Vagina (tissue), 2 donors: ENCODE measurements at regions not wholly inside any gene's neighbourhood (a gene's known extent, or its start where the extent isn't known, plus 50 kb on each side); places are given as distances from the start of the nearest gene placed in this dataset.

ENCODE experiments used
- DNase-seq, 2 donors: peaks; one replicate each; pipeline ENCODE4 v3.0.0-alpha.2; 2017; ENCODE audit errors: extremely low spot score in 2 of 2
- H3K27ac ChIP-seq: fragments of 200-600 bp; sonication (generic); one replicate; pipeline ENCODE4 v1.5.1; 2019
- H3K27me3 ChIP-seq: fragments of 200-600 bp; sonication (generic); one replicate; pipeline ENCODE4 v1.5.1; 2019
- H3K36me3 ChIP-seq, 2 donors: fragments of 200-600 bp; sonication (generic); one replicate each; pipeline ENCODE4 v1.5.1; 2017 to 2019
- H3K4me1 ChIP-seq: fragments of 200-600 bp; sonication (generic); one replicate; pipeline ENCODE4 v1.5.1; 2019
- H3K4me3 ChIP-seq, 2 donors: fragments of 200-600 bp; sonication (generic); 1 replicate in 1 of 2; 2 replicates in 1 of 2; pipeline ENCODE4 v1.5.1; 2016 to 2019
- H3K9me3 ChIP-seq: fragments of 200-600 bp; sonication (generic); one replicate; pipeline ENCODE4 v1.5.1; 2019
- POLR2A ChIP-seq, 2 donors: fragments of 450-650 bp; IDR thresholded peaks; one replicate each; pipeline ENCODE4 v1.6.1; 2017; ENCODE audit warnings: antibody characterized with exemption in 2 of 2, mild to moderate bottlenecking in 2 of 2, moderate library complexity in 2 of 2
- POLR2AphosphoS5 ChIP-seq, 2 donors: sonication (generic); formaldehyde crosslinking; IDR thresholded peaks; one replicate each; pipeline ENCODE4 v1.9.0; 2017; ENCODE audit warnings: antibody characterized with exemption in 2 of 2, mild to moderate bottlenecking in 2 of 2, low read depth in 1 of 2; ENCODE audit not compliant: insufficient read depth in 1 of 2
- intact Hi-C: fragments of 100-400 bp; cut with DNase I; formaldehyde crosslinking; loops from one replicate; pipeline ENCODE4 v1.15.1; 2023
- TF ChIP-seq, protein P1 (sequence below), 3 experiments: fragments of 450-650 bp in 2 of 3; fragments of 200-600 bp in 1 of 3; sonication (generic) in 1 of 3; IDR thresholded peaks; one replicate each; pipeline ENCODE4 v1.5.1; 2017 to 2019; ENCODE audit warnings: antibody characterized with exemption in 3 of 3, mild to moderate bottlenecking in 2 of 3, moderate library complexity in 2 of 3

DNA sequence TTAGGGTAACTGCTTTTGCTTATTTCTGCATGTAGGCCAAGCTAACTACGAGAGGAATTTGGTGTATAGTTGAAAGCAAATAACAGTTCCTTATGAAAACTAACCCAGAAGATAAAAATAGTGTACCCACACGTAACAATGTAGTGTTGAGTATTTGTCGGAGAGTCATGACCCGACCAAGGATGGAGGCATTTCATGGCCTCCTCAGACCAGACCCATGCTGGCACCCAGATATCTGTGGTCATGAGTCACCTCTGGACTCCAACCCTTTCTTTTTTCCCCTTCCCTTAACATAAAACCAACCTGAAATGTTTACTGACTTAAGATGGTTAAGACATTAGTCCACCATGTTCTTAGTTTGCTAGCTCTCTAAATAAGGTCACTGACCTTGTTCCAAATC, 318.7 kb downstream of the NOL4 start:
- no peak overlapping the region for H3K4me3 ChIP-seq
- DNase-seq = no peak
- intact Hi-C loops = no loop called here
- no peaks in the 10 kb centered on the region for H3K9me3 ChIP-seq
- no peaks in the 10 kb centered on the region for H3K4me1 ChIP-seq
- TF ChIP-seq POLR2A (IDR thresholded peaks at IDR 0.05) = no peak
- TF ChIP-seq, protein P1, sequence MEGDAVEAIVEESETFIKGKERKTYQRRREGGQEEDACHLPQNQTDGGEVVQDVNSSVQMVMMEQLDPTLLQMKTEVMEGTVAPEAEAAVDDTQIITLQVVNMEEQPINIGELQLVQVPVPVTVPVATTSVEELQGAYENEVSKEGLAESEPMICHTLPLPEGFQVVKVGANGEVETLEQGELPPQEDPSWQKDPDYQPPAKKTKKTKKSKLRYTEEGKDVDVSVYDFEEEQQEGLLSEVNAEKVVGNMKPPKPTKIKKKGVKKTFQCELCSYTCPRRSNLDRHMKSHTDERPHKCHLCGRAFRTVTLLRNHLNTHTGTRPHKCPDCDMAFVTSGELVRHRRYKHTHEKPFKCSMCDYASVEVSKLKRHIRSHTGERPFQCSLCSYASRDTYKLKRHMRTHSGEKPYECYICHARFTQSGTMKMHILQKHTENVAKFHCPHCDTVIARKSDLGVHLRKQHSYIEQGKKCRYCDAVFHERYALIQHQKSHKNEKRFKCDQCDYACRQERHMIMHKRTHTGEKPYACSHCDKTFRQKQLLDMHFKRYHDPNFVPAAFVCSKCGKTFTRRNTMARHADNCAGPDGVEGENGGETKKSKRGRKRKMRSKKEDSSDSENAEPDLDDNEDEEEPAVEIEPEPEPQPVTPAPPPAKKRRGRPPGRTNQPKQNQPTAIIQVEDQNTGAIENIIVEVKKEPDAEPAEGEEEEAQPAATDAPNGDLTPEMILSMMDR (IDR thresholded peaks at IDR 0.05) = no peak
- TF ChIP-seq POLR2AphosphoS5 (IDR thresholded peaks at IDR 0.05; ENCODE audit: insufficient read depth in 1 of 2, low read depth in 1 of 2) = no peak
- no peaks in the 10 kb centered on the region for H3K27me3 ChIP-seq
- no peaks in the 10 kb centered on the region for H3K36me3 ChIP-seq
- H3K27ac ChIP-seq = no peak overlapping the region

DNA sequence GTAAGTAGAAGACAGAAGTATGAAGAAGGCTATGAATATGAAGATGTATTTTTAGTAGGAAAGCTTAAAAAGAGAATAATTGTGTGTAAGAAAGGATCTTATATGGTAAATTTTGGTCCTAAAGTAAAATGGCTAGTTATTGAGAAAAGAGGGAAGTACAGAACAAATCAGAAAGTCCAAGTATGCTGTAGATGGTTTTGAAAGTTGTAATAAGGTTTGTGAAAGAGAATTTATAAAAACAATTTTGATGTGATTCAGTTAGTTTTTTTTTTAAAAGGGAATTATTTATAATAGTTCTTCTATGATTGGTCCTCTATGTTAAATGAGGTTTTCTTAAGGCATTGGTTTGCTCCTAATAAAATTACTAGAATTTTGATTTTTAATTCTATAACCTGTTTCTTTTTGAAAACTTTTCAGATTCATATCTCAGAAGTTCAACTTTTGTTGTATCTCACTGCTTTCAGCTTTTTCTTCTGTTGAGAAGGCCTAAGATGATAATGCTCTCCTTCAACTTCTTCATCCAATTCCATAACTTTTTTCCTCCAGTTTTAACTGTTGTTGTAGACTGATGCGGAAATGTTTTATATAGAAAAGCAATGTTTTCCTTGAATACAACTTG, 322.7 kb downstream of the NOL4 start:
- Histone ChIP-seq H3K9me3 (no peaks in the 10 kb centered on the region), H3K27me3 (no peaks in the 10 kb centered on the region)
- intact Hi-C loops = no loop called here

DNA sequence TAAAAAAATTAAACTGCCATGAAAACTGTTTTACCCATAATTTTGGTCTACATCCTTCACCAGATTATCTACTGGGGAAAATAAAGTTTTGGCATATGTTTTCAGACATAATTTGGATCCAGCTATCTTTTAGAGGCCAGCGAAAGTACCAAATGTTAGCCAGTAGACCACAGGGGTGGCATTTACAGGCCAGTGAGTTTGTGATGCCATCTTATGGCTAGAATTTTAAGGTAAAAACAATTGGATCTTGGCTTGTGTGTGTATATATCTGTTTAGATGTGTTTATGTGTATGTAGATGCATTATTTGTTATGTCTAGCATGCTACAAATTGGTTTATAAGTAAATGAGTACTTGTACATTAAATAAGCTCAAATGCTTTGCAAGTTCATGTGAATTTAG, 322.6 kb downstream of the ASXL3 start:
- intact Hi-C loops = no loop called here
- DNase-seq = no peak
- TF ChIP-seq POLR2AphosphoS5 (IDR thresholded peaks at IDR 0.05; ENCODE audit: insufficient read depth in 1 of 2, low read depth in 1 of 2) = no peak
- TF ChIP-seq POLR2A (IDR thresholded peaks at IDR 0.05) = no peak
- Histone ChIP-seq H3K4me3 (no peak overlapping the region), H3K4me1 (no peaks in the 10 kb centered on the region), H3K27me3 (no peaks in the 10 kb centered on the region), H3K27ac (no peak overlapping the region), H3K36me3 (no peaks in the 10 kb centered on the region), H3K9me3 (no peaks in the 10 kb centered on the region)

More for the DNA sequence above, 322.7 kb downstream of the NOL4 start:
- no peak for TF ChIP-seq POLR2A (IDR thresholded peaks at IDR 0.05)
- TF ChIP-seq POLR2AphosphoS5 (IDR thresholded peaks at IDR 0.05; ENCODE audit: insufficient read depth in 1 of 2, low read depth in 1 of 2) = no peak
- TF ChIP-seq, protein P1 (IDR thresholded peaks at IDR 0.05) = no peak
- Histone ChIP-seq H3K27ac (no peak overlapping the region), H3K4me3 (no peak overlapping the region), H3K4me1 (no peaks in the 10 kb centered on the region), H3K36me3 (no peaks in the 10 kb centered on the region)
- no peak for DNase-seq

DNA sequence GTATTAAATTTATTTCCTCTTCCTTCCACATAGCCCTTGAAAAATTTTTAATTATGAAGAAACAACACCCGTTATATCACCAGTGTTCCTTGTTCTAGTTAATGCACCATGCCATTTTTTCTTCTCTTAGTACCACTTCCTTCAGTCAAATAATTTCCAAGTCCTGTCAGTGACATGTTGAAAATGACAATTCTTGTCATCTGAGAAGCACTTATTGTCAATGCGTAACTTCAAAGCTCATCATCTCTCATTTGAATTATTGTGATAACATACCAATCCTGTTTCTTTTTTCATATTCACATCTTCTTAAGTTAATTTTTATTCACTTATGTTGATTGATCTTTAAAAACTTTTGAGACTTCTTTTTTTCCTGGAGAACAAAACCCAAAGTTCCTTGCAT, 320.4 kb downstream of the ASXL3 start:
- DNase-seq = no peak
- H3K27me3 ChIP-seq = no peaks in the 10 kb centered on the region
- H3K4me1 ChIP-seq = no peaks in the 10 kb centered on the region
- no peaks in the 10 kb centered on the region for H3K9me3 ChIP-seq
- TF ChIP-seq POLR2A (IDR thresholded peaks at IDR 0.05) (no peak), POLR2AphosphoS5 (IDR thresholded peaks at IDR 0.05; ENCODE audit: insufficient read depth in 1 of 2, low read depth in 1 of 2) (no peak)
- TF ChIP-seq, protein P1 (IDR thresholded peaks at IDR 0.05) = no peak
- H3K27ac ChIP-seq = no peak overlapping the region
- no peak overlapping the region for H3K4me3 ChIP-seq
- H3K36me3 ChIP-seq = no peaks in the 10 kb centered on the region
- intact Hi-C loops = no loop called here

DNA sequence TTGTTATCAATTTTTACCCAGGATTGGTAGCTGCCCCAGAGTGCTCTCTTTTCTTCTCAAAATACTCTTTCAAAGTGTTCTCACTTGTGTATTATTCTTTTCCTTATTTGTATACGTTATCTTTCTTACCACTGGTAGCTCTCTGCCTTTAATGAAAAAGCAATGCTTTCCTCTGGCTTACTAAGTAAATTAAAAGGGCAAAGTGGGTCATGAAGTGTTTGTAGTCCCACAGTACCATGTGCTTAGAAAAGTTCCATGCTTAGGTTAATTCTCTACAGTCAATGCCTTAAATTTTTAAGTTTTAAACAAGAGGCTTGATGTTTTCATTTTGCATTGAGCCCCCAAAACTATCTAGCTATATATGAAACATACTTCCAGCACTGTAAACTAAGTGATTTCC, 300.2 kb downstream of the ASXL3 start:
- intact Hi-C loops = no loop called here

More for the DNA sequence above, 300.2 kb downstream of the ASXL3 start:
- Histone ChIP-seq H3K27me3 (no peaks in the 10 kb centered on the region), H3K36me3 (no peaks in the 10 kb centered on the region), H3K4me1 (no peaks in the 10 kb centered on the region), H3K4me3 (no peak overlapping the region), H3K27ac (no peak overlapping the region), H3K9me3 (no peaks in the 10 kb centered on the region)
- DNase-seq = no peak
- TF ChIP-seq, protein P1 (IDR thresholded peaks at IDR 0.05) = no peak
- TF ChIP-seq POLR2A (IDR thresholded peaks at IDR 0.05) (no peak), POLR2AphosphoS5 (IDR thresholded peaks at IDR 0.05; ENCODE audit: insufficient read depth in 1 of 2, low read depth in 1 of 2) (no peak)
